HG02623 (cell line): ENCODE measurements at regions not wholly inside any gene's neighbourhood (a gene's known extent, or its start where the extent isn't known, plus 50 kb on each side); places are given as distances from the start of the nearest gene placed in this dataset.
A peak's percentile ranks its signal among the peaks of the same experiment; 100 is the strongest.

ENCODE experiments used
- ATAC-seq: cut with Tn5 transposase; IDR thresholded peaks from one replicate; pipeline ENCODE4 v1.9.1; 2021; ENCODE audit warnings: moderate library complexity; ENCODE audit not compliant: unreplicated experiment

DNA sequence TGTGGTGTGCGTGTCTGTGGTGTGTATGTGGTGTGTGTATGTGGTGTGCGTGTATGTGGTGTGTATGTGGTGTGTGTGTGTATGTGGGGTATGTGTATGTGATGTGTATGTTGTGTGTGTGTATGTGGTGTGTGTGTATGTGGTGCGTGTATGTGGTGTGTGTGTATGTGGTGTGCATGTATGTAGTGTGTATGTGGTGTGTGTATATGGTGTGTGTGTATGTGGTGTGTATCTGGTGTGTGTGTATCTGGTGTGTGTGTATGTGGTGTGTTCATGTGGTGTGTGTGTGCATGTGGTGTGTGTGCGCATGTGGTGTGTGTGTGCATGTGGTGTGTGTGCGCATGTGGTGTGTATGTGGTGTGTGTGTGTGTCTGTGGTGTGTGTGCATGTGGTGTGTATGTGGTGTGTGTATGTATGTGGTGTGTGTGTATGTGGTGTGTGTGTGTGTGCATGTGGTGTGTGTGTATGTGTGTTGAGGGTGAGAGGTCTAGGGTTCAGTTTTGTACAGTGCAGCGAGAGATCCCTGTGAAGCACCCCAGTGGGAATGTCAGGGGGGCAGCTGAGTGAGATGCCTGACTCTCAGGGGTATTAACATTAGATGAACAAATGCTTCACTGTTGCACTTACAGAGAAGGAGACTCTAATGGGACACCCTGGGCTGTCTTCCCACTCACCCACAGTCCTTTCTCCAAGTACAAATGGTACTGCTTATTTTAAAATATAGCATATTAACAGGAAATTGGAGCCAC lies 61.3 kb upstream of the MEDAG start:
- ATAC-seq = no peak

DNA sequence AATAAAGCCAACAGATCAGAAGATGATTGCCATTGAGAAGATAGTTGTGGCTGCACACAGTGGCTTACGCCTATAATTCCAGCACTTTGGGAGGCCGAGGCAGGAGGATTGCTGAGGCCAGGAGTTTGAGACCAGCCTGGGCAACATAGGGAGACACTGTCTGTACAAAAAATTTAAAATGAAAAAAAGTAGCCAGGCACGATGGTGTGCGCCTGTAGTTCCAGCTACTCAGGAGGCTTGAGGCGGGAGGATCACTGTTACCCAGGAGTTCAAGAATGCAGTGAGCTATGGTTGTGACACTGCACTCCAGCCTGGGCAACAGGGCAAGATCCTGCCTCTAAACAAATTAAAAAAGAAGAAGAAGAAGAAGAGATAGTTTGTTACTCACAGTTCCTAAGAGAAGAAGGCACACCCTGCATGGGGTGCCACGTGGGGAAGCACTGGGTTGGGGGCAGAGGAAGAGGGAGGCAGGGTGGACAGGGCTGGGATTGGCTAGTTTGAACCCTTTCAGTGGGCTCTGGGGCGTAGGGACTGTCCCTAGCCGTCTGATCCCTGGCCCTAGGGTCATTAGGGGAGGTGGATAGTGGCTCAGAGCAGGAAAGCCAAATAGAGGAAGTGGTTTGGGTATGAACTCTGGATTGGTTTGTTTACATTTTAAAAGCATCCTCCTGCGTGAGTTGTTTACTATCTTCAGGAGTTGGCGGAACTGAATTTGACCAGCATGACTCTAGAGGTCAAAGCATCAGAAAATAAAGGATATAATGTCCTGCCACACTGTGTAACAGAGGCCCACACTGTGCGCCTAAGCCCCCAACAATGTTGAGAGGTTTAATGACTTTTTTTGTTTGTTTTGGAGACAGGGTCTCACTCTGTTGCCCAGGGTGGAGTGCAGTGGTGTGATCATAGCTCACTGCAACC lies 60.5 kb upstream of the MEDAG start:
- no peak for ATAC-seq

DNA sequence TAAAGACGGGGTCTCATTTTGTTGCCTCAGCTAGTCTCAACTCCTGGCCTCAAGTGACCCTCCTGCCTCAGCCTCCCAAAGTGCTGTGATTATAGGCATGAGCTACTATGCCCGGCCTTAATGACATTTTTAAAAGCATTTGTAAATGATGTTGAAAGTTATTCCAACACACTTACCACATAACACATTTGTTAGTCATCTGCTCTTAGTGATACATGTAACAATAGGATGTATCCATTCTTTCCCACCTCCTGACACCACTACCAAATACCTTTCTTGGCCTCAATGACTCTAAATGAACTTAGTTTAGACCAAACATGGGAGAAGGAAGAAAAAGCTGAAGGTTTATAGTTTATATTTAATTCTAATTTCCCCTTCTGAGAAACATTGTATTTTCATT lies 59.8 kb upstream of the MEDAG start:
- ATAC-seq = no peak

DNA sequence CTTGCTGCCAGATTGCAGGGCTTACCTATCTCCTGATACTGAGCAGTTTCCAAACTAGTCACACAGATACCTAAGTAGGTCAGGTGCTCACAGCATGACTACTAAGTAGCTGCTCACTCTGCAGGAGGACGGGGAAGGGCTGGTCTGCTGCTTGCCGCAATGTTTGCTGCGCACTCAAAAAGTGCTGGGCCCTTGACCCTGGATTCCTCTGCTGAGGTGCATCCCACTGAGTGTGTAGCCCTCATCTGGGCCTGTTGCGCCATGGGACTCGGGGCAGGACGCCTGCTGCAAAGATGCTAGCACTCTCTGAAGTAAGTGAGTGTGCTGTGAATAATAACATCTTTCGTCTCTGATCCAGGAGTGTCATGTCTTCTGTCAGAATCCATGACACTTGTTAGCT lies 59.2 kb upstream of the MEDAG start:
- no peak for ATAC-seq

DNA sequence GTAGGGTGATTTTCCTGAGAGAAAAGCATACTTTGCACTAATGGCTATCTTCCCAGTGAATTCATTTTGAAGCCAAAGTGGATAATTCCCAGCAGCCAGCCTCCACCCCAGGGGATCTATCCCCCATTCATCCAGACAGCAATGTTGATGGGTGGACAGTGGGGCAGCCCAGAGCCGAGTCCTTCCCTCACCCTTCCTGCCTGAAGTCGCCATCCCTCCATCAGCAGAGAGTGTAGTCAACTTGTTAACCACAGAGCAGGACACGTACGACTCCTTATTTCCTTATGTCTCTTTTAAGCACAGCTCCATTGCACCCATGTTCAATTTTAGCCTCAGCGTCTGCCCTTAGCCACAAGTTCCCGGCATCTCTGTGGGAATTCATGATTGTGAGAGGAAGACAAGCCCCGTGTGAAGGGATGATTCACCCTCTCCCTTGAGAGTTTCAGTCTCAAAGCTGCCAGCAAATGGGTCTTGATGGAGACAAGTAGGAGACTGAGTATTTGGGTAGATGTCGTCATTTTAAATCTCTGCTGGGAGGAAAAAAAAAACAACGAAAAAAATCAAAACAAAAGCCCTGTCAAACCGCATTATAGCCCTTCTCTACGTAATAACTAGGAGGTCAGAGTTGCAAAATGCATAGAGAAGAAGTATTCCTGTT lies 58.3 kb upstream of the MEDAG start:
- ATAC-seq = no peak

DNA sequence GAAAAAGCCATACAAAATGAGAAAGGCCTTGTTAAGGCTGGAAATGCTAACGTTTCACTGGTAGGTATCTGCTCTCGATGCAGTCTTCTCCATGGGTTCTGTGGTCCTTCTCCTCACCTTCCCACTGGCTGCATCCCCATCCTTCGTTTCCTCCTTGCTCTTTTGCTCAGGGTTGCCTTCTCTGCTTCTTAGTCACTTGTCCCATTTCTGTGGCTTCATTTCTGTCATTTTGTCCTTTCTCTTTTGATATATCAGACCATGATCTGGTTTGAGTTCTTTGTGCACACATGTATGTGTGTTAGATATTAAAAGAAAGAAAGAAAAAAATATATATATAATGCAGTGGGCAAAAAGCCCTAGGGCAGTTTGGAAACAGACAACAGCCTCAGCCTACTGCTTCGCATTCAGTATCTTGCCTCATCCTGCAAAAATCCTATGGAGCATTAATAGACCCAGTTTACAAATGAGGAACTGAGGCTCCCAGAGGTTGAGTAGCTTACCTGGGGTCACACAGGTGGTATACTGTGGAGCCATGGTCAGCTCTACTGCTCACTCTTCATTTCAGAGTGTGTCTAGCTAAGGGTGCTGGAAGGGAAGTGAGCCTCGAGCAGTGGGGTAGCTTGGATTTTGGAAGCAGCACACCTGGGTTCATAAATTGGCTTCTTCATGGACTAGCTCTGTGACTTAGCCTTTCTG lies 57.6 kb upstream of the MEDAG start:
- ATAC-seq = no peak

DNA sequence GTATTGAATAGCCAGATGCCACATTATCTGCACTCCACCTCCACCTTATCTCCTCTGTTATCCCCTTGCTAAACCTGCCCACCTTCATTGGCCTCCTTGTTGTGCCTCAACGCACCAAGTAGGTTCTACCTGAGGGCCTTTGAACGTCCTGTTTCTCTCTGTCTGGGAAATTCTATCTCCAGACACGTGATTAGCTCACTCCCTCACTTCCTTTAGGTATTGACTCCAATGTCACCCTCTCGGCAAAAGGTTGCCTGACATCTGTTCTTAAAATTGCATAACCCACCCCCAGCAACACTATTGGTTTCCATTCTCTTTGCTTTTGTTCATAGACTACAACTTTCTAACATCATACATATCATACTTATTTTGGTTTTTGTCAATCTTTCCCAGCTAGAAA lies 56.5 kb upstream of the MEDAG start:
- no peak for ATAC-seq

DNA sequence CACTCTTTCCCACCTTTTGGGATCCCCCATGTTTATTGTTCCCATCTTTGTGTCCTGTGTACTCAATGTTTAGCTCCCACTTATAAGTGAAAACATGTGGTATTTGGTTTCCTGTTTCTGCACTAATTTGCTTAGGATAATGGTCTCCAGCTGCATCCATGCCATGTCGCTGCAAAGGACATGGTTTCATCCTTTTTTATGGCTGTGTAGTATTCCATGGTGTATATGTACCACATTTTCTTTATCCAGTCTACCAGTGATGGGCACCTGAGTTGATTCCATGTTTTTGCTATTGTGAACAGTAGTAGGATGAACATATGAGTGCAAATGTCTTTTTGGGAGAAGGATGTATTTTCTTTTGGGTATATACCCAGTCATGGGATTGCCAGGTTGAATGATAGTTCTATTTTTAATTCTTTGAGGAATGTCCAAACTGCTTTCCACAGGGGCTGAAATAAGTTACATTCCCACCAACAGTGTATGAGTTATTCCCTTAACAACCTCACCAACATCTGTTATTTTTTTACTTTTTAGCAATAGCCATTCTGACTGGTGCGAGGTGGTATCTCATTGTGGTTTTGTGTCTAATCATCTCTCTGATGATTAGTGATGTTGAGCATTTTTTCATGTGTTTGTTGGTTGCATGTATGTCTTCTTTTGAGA lies 55.7 kb upstream of the MEDAG start:
- ATAC-seq = no peak

DNA sequence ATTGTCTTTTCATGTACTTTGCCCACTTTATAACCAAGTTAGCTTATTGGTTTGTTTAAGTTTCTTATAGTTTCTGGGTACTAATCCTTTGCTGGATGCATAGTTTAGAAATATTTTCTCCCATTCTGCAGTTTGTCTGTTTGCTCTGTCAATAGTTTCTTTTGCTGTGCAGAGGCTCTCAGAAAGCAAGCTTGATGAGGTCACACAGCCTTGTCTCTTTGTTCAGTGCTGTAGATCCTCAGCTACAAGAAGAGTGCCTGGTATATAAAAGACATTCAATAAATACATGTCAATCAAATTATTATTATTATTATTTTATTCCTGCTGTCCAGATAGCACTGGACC lies 55.2 kb upstream of the MEDAG start:
- ATAC-seq = no peak

DNA sequence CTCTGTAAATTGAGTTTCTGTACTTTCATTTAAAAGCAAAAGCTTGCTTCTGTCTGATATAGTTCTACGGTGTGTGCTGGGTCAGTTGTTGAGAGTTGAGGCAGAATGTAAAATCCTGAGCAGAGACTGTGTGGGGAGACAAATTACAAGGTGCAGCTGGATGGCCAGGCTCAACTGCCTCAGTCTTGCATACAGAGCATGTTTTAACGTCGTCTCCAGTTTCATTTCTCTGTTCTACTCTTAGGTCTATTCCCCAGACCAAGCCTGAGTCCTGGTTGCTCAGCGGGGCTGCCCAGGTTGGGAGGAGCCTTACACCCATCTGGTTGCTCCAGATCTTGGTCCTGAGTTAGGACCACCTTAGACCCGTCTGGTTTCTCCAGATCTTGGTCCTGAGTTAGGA lies 54.4 kb upstream of the MEDAG start:
- peak; percentile 72 for ATAC-seq

DNA sequence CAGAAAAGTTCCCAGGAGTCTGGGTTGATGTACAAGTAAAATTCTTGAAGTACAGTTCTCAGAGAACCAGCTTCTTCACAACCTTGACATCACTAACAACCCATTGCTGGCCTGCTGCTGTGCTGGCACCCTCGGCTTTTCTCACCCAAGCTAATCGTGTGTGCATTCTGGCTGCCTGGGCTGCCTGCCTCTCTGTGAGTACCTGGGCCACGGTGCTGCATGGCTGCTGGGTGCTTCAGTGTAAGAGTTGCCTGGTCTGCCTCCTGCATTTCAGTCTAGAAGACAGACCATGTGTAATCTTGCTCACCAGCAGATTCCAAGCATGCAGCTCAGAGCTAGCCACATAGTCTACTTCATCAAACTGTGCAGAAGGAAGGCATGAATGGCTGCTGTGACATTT lies 50.5 kb upstream of the MEDAG start:
- no peak for ATAC-seq

DNA sequence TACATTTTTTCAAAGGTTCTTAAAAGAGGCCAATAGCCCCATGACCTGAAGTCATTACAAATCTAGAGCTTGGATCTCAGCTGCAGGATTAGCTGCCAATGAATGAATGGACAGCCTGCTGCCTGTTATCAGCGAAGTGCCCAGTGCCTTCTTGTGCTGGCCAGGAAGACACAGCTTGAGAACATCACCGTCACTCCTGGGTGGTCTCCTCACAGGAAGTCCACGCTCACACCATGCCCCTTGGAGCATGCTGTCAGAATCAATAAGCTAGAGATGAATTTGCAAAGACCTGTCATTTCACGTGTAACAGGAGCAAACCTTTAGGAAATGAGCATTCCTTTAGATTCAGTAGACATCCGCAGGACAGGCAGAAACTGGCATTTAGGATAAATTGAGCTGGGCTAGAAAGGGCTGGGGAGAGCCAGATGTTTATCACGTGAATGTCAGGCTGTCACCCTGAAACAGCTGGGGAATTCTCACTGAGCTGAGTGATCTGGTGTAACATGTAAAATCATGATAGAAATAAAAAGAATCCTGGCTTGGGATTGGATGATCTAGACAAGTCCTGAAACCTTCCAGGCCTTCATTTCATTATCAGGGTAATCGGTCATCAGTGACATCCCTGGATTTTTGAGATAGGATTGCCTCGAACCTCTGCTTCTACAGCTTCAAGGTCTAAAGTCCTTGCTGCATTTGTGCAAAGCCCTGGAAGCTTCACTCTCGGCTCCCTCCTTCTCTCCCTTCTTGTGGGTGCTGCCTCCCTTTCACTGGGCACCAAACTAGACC lies 49.9 kb upstream of the MEDAG start:
- no peak for ATAC-seq
